Rectal smooth muscle tissue (tissue), 1 donor: ENCODE measurements at regions not wholly inside any gene's neighbourhood (a gene's known extent, or its start where the extent isn't known, plus 50 kb on each side); places are given as distances from the start of the nearest gene placed in this dataset.

Source experiments
- H3K27ac ChIP-seq: one replicate; pipeline ENCODE4 v1.7.0; 2013; ENCODE audit warnings: low read depth, low read length, inconsistent platforms
- H3K27me3 ChIP-seq: one replicate; pipeline ENCODE4 v1.7.0; 2013; ENCODE audit warnings: low read length; ENCODE audit not compliant: control insufficient read depth, insufficient read depth
- H3K36me3 ChIP-seq: one replicate; pipeline ENCODE4 v1.7.0; 2013; ENCODE audit warnings: low read length; ENCODE audit not compliant: control insufficient read depth, insufficient read depth
- H3K4me1 ChIP-seq: one replicate; pipeline ENCODE4 v1.7.0; 2013; ENCODE audit warnings: low read length; ENCODE audit not compliant: control insufficient read depth, insufficient read depth
- H3K4me3 ChIP-seq: one replicate; pipeline ENCODE4 v1.7.0; 2013; ENCODE audit warnings: low read length
- H3K9ac ChIP-seq: one replicate; pipeline ENCODE4 v1.7.0; 2013; ENCODE audit warnings: low read length

DNA sequence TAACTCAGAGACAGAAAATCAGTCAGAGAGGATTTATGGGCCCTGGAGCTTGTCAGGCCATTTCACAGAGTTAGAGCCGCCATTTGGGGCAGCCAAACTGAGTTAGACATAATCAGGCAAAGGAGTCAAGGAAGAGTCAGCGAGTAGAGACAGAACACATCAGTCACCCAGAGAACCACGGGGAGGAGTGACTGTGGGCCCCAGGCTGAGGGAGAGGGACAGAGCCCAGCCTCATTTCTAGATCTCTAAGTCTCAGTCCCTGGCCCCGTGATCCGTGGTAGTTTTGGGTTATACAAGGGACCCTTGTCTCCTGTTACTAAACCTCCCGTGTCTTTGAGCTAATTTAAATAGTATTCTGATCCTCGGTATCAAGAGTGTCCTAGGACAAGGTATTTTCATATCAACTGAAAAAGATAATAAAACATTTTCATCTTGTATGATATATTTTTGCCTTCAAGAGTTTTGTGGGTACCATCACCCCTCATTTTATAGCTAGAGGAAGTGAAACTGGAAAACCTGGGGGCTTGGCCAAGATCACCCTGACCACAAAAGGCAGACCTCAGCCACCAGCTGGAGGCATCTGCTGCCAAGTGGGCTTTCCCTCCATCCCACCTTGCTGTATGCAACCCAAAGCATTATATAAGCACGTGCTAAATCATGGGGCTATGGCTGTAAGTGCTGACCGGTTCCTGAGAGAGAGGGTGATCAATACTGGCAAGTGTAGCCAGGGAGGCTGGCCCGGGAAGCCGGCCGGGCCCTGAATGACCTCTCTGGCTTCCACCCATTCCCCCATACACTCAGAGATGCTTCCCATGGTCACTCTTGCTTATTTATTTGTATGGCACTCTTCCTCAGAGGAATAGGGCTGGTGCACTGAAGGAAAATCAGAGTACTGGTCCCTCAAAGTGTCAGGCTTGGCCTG, 204.1 kb downstream of the BCOR start:
- H3K4me1 ChIP-seq, result no peaks in the 10 kb centered on the region
- H3K9ac ChIP-seq, result no peak overlapping the region
- H3K36me3 ChIP-seq, result no peaks in the 10 kb centered on the region
- no peaks in the 10 kb centered on the region for H3K27me3 ChIP-seq
- no peak overlapping the region for H3K4me3 ChIP-seq
- no peak overlapping the region for H3K27ac ChIP-seq

DNA sequence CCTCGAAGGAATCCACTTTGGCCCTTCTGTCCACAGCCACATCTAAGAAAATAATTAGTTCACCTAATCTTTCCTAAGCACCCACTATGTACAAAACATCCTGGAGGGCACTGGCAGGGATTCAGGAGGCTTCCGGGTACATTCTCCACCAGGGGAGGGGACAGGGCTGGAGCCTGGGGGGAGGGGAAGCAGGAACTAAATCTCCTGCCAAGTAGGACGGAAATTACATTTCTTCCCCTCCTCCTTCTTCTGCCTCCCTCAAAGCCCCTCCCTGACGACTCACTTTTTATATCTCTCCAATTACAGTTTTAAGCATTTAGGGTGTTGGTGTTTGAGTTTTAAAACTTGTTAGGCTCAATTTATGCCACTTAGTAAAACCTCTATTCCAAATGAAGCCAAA, 203.1 kb downstream of the BCOR start:
- Histone ChIP-seq H3K27ac (no peak overlapping the region), H3K27me3 (no peaks in the 10 kb centered on the region), H3K4me3 (no peak overlapping the region), H3K4me1 (no peaks in the 10 kb centered on the region), H3K36me3 (no peaks in the 10 kb centered on the region), H3K9ac (no peak overlapping the region)

DNA sequence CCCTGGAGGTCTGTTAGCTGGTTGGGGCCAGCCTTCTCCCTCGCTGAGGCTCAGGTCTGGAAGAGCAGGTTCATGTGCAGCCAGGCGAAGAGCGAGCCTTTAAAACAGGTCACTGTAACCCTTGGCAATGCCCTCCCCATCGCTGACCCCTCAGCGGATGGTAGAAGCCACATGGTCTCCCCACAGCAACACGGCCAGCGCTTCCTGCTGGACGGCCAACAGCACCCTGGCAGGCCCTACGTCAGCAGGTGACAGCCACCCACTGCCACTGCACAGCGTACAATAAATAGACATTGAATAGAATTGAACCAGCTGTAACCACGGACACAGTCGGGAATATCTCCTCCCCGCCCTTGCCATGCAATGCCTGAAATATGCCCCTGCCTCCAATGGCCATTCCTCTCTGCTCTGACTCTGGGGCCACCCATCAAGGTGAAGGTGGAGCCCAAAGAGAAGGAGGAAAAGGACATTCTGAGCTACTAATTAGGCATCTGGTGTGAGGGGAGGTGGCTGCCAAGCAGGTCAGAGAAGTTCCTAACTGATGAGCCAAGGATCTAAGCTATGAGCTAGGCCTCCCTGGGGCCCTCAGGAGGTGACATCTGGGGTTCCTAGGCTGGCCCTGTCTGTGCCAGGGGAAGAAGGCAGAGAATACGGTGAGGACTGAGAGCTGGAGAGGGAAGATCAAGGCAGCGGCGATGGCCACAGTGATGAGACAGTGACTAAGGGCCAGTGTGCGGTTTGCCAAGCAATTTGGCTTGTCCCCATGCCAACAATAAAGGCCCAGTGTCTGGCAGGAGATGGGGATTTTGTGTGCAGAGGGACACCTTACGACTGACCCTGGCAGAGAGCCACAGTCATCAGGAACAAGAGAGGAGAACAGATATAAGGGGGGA, 202.3 kb downstream of the BCOR start:
- H3K27me3 ChIP-seq, result no peaks in the 10 kb centered on the region
- no peaks in the 10 kb centered on the region for H3K4me1 ChIP-seq
- H3K27ac ChIP-seq, result no peak overlapping the region
- no peak overlapping the region for H3K4me3 ChIP-seq
- H3K9ac ChIP-seq, result no peak overlapping the region
- no peaks in the 10 kb centered on the region for H3K36me3 ChIP-seq

DNA sequence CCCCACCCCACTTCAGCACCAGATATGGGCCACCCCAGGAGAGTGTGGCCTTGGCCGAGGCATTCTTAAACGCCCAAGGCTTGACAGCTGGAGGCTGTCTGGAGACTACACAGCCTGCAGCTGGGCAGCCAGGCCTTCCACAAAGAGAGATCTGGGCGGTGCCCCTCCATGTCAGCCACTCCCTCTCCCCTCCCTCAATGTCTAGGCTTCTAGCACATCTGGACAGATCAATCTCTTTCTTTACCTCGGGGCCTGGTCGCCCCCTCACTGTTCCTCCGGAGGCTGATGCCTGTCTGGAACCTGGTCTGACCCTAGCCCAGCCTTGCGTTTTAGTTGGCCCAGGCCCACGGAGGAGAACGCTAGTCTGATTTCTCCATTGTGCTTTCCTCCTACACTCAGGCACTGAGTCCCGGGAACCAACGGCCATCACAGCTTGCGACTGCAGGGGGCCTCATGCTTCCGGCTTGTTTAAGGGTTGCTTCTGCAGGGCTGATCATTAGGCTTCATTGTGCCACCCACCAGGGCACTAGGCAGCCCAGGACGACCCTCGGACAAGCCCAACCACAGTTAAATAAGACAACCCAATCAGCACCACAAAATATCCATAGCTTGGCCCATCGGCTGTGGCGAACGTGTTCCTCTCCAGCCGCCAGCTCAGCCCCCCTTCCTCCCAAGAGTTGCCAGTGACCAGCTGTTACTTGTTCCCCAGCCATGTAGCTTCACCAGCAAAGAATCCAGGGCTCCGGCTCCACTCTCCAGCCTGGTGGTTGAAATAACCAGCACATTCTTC, 200.6 kb downstream of the BCOR start:
- H3K9ac ChIP-seq, result no peak overlapping the region
- no peaks in the 10 kb centered on the region for H3K4me1 ChIP-seq
- H3K27ac ChIP-seq, result no peak overlapping the region
- H3K27me3 ChIP-seq, result no peaks in the 10 kb centered on the region
- no peak overlapping the region for H3K4me3 ChIP-seq
- no peaks in the 10 kb centered on the region for H3K36me3 ChIP-seq

DNA sequence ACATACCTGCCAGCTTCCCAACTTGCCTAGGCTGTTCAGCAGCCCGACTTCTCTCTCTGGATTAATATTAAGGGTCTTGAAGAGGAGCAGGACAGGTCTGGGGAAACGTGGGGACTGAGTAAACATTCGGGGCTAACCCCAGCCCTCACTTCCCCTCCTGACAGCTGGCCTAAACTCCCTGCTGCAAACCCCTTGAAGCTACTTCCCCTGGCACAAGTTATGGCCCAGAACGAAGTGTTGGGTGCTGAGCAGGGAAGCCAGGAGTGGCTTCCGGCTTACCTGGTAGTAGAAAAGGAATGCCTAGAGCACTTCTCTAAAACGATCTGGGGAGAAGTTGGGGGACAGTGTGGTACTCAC, 200.0 kb downstream of the BCOR start:
- Histone ChIP-seq H3K9ac (no peak overlapping the region), H3K27ac (no peak overlapping the region), H3K36me3 (no peaks in the 10 kb centered on the region), H3K4me1 (no peaks in the 10 kb centered on the region), H3K4me3 (no peak overlapping the region), H3K27me3 (no peaks in the 10 kb centered on the region)

DNA sequence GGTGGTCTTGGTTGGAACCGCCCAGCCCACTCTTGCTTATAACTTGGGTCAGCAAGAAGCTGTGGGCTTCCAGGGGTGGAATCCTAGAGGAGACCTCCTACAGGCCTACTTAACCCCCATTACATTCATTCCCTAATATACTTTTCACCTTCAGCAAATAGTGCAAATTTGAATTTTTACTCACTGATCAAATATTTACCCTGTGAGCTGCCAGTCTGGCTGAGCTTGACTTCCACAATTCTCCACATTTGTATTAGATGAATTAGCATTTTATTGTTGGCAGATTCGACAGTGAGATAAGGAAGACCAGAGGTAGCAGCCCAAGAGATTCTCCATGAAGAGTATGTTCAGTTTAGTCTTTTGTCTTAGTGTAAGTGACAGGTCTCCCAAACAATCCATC, 199.6 kb downstream of the BCOR start:
- Histone ChIP-seq H3K4me3 (no peak overlapping the region), H3K36me3 (no peaks in the 10 kb centered on the region), H3K9ac (no peak overlapping the region), H3K27me3 (no peaks in the 10 kb centered on the region), H3K27ac (no peak overlapping the region), H3K4me1 (no peaks in the 10 kb centered on the region)

DNA sequence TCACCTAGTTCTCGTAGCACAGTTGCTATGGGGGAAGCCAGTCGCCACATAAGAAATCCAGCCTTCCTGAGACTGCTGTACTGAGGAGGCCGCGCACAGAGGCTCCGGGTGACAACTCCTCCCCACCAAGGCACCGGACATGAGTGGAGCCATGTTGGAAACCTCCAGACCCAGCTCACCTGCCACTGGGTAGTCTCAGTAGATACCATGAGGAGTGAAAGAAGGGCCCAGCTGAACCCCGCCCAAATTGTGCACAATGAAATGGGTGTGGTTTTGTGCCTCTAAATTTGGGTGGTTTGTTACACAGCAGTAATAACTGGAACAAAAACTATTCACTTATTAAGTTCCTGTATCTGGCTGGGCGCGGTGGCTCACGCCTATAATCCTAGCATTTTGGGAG, 198.7 kb downstream of the BCOR start:
- H3K27me3 ChIP-seq, result no peaks in the 10 kb centered on the region
- no peaks in the 10 kb centered on the region for H3K4me1 ChIP-seq
- no peak overlapping the region for H3K27ac ChIP-seq
- H3K9ac ChIP-seq, result no peak overlapping the region
- H3K36me3 ChIP-seq, result no peaks in the 10 kb centered on the region
- H3K4me3 ChIP-seq, result no peak overlapping the region

DNA sequence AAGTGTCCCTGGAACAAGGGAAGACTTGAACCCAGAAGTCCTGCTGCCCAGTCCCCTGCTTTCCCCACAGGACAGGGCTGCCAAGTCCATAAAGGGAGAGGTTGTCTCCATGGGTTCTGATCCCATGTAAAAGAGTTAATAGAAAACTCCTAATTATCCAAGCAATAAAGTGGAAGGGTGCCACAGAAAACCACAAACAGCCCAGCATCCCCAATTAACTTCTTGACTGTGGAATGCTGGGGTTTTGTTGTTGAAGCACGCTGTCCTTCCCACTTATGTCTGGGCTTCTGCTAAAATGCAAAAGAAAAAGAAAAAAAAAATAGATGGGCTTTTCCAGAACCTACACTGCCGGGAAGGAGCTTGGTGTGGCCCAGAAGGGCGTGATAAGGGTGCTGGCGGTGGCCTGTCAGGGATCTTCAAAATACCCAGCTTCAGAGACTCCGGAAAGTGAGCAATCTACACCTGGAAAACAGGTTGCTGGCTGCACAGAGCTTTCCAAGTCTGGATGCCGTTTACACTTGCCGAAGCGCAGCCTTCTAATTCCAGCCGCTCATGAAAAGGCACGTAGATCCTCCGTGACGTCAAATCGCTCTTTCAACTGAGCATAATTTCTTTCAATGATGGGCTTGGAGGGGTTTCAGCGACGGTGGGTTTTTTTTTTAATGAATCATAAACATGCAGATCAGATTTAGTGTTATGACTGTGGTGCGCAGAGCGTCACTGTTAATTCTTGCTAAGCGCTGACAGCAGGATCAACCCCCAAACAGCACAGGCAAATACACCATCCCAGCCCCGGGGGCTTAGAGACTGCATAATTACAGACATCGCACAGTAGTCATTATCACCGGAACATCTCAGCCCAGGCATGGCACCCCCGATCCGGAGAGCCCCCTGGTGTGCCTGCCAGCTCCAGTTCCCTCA, 197.6 kb downstream of the BCOR start:
- H3K4me1 ChIP-seq, result peaks cover 4% of the 10 kb centered on the region
- no peaks in the 10 kb centered on the region for H3K27me3 ChIP-seq
- no peak overlapping the region for H3K4me3 ChIP-seq
- no peak overlapping the region for H3K27ac ChIP-seq
- no peaks in the 10 kb centered on the region for H3K36me3 ChIP-seq
- no peak overlapping the region for H3K9ac ChIP-seq

DNA sequence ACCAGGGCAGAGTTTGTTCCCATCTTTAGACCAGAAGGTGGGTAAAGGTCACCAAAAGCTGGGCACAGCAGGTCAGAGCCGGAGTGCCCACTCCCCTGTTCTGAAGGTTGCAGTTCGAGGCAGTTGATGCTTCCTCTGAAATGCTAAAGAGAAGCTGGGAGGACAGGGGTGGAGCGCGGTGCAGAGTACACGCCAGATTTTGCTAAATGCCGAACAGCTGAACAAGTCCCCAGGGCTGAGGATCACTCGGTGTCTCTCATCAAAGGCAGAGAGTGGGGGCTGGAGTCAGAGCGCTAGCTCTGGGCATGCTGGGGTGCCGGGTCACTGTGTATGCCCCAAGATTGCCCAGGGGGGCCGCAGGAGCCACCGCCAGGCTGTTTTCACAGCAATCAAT, 197.0 kb downstream of the BCOR start:
- no peak overlapping the region for H3K9ac ChIP-seq
- no peak overlapping the region for H3K27ac ChIP-seq
- H3K4me3 ChIP-seq, result no peak overlapping the region
- no peaks in the 10 kb centered on the region for H3K36me3 ChIP-seq
- H3K27me3 ChIP-seq, result no peaks in the 10 kb centered on the region
- H3K4me1 ChIP-seq, result peaks cover 7% of the 10 kb centered on the region

DNA sequence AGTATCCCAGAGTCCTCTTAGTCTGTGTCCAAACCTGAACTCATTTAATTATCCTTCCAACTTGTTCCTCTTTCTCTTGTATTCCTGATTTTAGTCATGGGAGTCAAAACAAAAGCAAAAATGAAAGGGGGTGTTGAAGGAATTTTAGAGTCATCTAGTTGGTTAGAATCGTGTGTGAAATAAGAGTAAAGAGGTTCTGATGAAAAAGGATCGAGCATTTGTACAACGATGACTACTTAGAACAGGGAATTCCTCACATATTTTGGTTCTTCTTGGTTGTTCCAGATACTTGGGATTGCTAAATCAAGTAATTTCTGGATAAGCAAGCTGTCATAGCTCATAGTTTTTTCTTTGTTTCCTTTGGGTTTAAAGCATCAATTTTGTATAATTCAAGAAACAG, 194.4 kb downstream of the BCOR start:
- Histone ChIP-seq H3K9ac (no peak overlapping the region), H3K4me1 (peaks cover 8% of the 10 kb centered on the region), H3K4me3 (no peak overlapping the region), H3K27me3 (no peaks in the 10 kb centered on the region), H3K27ac (no peak overlapping the region), H3K36me3 (no peaks in the 10 kb centered on the region)

DNA sequence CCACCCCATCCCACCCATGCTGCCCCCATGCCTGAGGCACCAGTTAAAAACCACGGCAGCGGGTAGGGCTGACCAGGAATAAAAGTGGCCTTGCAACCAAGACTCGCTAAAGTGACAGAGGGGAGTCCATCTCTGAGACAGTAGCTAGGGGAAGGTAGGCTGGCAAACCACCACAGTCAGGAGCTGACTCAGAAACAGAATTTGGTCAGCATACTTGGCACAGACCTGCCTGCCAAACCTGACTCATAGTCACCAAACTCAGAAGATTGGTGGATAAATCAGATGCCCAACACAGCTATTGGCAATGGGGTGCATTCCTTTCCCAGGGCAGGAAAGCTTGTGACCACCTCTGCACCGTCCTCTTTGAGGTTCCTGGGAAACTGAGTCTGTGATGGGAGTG, 193.8 kb downstream of the BCOR start:
- Histone ChIP-seq H3K4me3 (no peak overlapping the region), H3K27me3 (no peaks in the 10 kb centered on the region), H3K4me1 (peaks cover 11% of the 10 kb centered on the region), H3K36me3 (no peaks in the 10 kb centered on the region), H3K9ac (no peak overlapping the region), H3K27ac (no peak overlapping the region)
